ENCODE measurements at regions not wholly inside any gene's neighbourhood (a gene's known extent, or its start where the extent isn't known, plus 50 kb on each side); places are given as distances from the start of the nearest gene placed in this dataset.

GRCh38 chr20:58069796-58070663, 158.4 kb downstream of the ANKRD60 start:
- Histone ChIP-seq H3K9me3 (ENCODE audit: control insufficient read depth, insufficient read depth, low read length) (no peaks in the 10 kb centered on the region), H3K27ac (ENCODE audit: low read depth, low read length) (no peak overlapping the region), H3K4me3 (ENCODE audit: low read depth, low read length) (no peak overlapping the region), H3K27me3 (ENCODE audit: control insufficient read depth, insufficient read depth, low read length) (no peaks in the 10 kb centered on the region)
- no peak for TF ChIP-seq CTCF (IDR thresholded peaks at IDR 0.05; ENCODE audit: low read depth, low read length)
- CTCF ChIA-PET = no interaction called here
- POLR2A ChIA-PET = no interaction called here
- no peak for DNase-seq (ENCODE audit: low read depth, low spot score)

- Histone ChIP-seq H3K9me3 (ENCODE audit: control insufficient read depth, insufficient read depth, low read length) (no peaks in the 10 kb centered on the region), H3K4me3 (ENCODE audit: low read depth, low read length) (no peak overlapping the region), H3K27me3 (ENCODE audit: control insufficient read depth, insufficient read depth, low read length) (no peaks in the 10 kb centered on the region), H3K27ac (ENCODE audit: low read depth, low read length) (no peak overlapping the region)
- DNase-seq (ENCODE audit: low read depth, low spot score) = no peak
- CTCF ChIA-PET = no interaction called here
- POLR2A ChIA-PET = no interaction called here
- TF ChIP-seq CTCF (IDR thresholded peaks at IDR 0.05; ENCODE audit: low read depth, low read length) = no peak
Observed at GRCh38 chr20:58069207-58069606, 159.2 kb downstream of the ANKRD60 start.

GRCh38 chr20:58065508-58066361, 162.7 kb downstream of the ANKRD60 start:
- H3K9me3 ChIP-seq (ENCODE audit: control insufficient read depth, insufficient read depth, low read length) = no peaks in the 10 kb centered on the region
- TF ChIP-seq CTCF (IDR thresholded peaks at IDR 0.05; ENCODE audit: low read depth, low read length) = no peak
- H3K27me3 ChIP-seq (ENCODE audit: control insufficient read depth, insufficient read depth, low read length) = no peaks in the 10 kb centered on the region
- DNase-seq (ENCODE audit: low read depth, low spot score) = no peak
- no peak overlapping the region for H3K4me3 ChIP-seq (ENCODE audit: low read depth, low read length)
- ChIA-PET CTCF (no interaction called here), POLR2A (no interaction called here)
- no peak overlapping the region for H3K27ac ChIP-seq (ENCODE audit: low read depth, low read length)

- ChIA-PET POLR2A (no interaction called here), CTCF (no interaction called here)
- H3K27ac ChIP-seq (ENCODE audit: low read depth, low read length) = no peak overlapping the region
- H3K4me3 ChIP-seq (ENCODE audit: low read depth, low read length) = no peak overlapping the region
- H3K9me3 ChIP-seq (ENCODE audit: control insufficient read depth, insufficient read depth, low read length) = no peaks in the 10 kb centered on the region
- no peaks in the 10 kb centered on the region for H3K27me3 ChIP-seq (ENCODE audit: control insufficient read depth, insufficient read depth, low read length)
- TF ChIP-seq CTCF (IDR thresholded peaks at IDR 0.05; ENCODE audit: low read depth, low read length) = no peak
- no peak for DNase-seq (ENCODE audit: low read depth, low spot score)
Observed at GRCh38 chr20:58064411-58065010, 163.9 kb downstream of the ANKRD60 start.

GRCh38 chr20:58059260-58059544, 169.3 kb downstream of the ANKRD60 start:
- POLR2A ChIA-PET = no interaction called here
- Histone ChIP-seq H3K27ac (ENCODE audit: low read depth, low read length) (no peak overlapping the region), H3K27me3 (ENCODE audit: control insufficient read depth, insufficient read depth, low read length) (no peaks in the 10 kb centered on the region), H3K9me3 (ENCODE audit: control insufficient read depth, insufficient read depth, low read length) (no peaks in the 10 kb centered on the region), H3K4me3 (ENCODE audit: low read depth, low read length) (no peak overlapping the region)
- CTCF ChIA-PET = no interaction called here
- DNase-seq (ENCODE audit: low read depth, low spot score) = no peak
- TF ChIP-seq CTCF (IDR thresholded peaks at IDR 0.05; ENCODE audit: low read depth, low read length) = no peak

Measured in AG04450 (cell line).